T-cell (primary cell): ENCODE measurements at regions not wholly inside any gene's neighbourhood (a gene's known extent, or its start where the extent isn't known, plus 50 kb on each side); places are given as distances from the start of the nearest gene placed in this dataset.

Source experiments
- ATAC-seq, 4 experiments: fragments of 200-7000 bp in 3 of 4; fragments of 150-1000 bp in 1 of 4; cut with Tn5 transposase; replicated peaks in 1 of 4; 1 replicate in 3 of 4; 2 replicates in 1 of 4; pipeline ENCODE4 v1.10.0; 2021; ENCODE audit warnings: moderate library complexity in 3 of 4, mild to moderate bottlenecking in 2 of 4, moderate number of reproducible peaks in 1 of 4
- CTCF ChIA-PET, 2 donors: fragments of 300-600 bp; sonication (Branson Sonifier 250); formaldehyde crosslinking; loops; one replicate each; lab custom pipeline; 2022; ENCODE audit warnings: antibody characterized with exemption in 2 of 2; lab: Charles Lee
- POLR2A ChIA-PET, 2 donors: fragments of 300-600 bp; sonication (Branson Sonifier 250); formaldehyde crosslinking; loops; one replicate each; lab custom pipeline; 2022; ENCODE audit warnings: antibody characterized with exemption in 2 of 2; lab: Charles Lee
- DNase-seq, 35 experiments: peaks; one replicate each; pipeline versions ENCODE4 v3.0.0 to v3.0.0-alpha.2; 2013 to 2023
- H3K27ac ChIP-seq: one replicate; pipeline ENCODE4 v1.5.1; 2013; ENCODE audit warnings: low read length
- H3K27me3 ChIP-seq, 2 experiments: replicated peaks in 1 of 2; 1 replicate in 1 of 2; 2 replicates in 1 of 2; pipeline versions ENCODE4 v1.6.1 to v1.7.0; 2013; ENCODE audit warnings: low read length in 1 of 2, mixed read lengths in 1 of 2; ENCODE audit not compliant: control insufficient read depth in 2 of 2, insufficient read depth in 2 of 2; ENCODE audit errors: extremely low read depth in 1 of 2
- H3K36me3 ChIP-seq, 2 donors: 1 replicate in 1 of 2; 2 replicates in 1 of 2; pipeline versions ENCODE4 v1.6.1 to v1.7.0; 2013; ENCODE audit warnings: low read length in 1 of 2; ENCODE audit not compliant: control insufficient read depth in 2 of 2, insufficient read depth in 1 of 2; ENCODE audit errors: extremely low read depth in 1 of 2
- H3K4me1 ChIP-seq, 2 experiments: 1 replicate in 1 of 2; 2 replicates in 1 of 2; pipeline versions ENCODE4 v1.6.1 to v1.7.0; 2013; ENCODE audit warnings: low read length in 2 of 2, mixed read lengths in 1 of 2; ENCODE audit not compliant: insufficient read depth in 2 of 2, control insufficient read depth in 1 of 2; ENCODE audit errors: extremely low read depth in 1 of 2
- H3K4me3 ChIP-seq, 2 donors: 1 replicate in 1 of 2; 2 replicates in 1 of 2; pipeline versions ENCODE4 v1.5.1 to v1.7.0; 2013; ENCODE audit warnings: mild to moderate bottlenecking in 2 of 2, low read length in 1 of 2, moderate library complexity in 1 of 2; ENCODE audit not compliant: control insufficient read depth in 1 of 2; ENCODE audit errors: extremely low read depth in 1 of 2
- H3K9me3 ChIP-seq: 2 replicates; pipeline ENCODE4 v1.7.0; 2013
- H3K27ac Mint-ChIP-seq, 2 donors: one replicate each; pipeline ENCODE4 v1.8.0; 2020 to 2021; ENCODE audit warnings: mild to moderate bottlenecking in 2 of 2, mixed read lengths in 2 of 2
- H3K27me3 Mint-ChIP-seq, 2 donors: one replicate each; pipeline ENCODE4 v1.8.0; 2021 to 2022; ENCODE audit warnings: mixed read lengths in 2 of 2
- H3K36me3 Mint-ChIP-seq: one replicate; pipeline ENCODE4 v1.8.0; 2021; ENCODE audit warnings: mixed read lengths
- H3K4me1 Mint-ChIP-seq, 3 donors: one replicate each; pipeline ENCODE4 v1.8.0; 2020 to 2022; ENCODE audit warnings: mixed read lengths in 3 of 3, mild to moderate bottlenecking in 1 of 3
- H3K4me3 Mint-ChIP-seq, 3 donors: one replicate each; pipeline ENCODE4 v1.8.0; 2020 to 2022; ENCODE audit warnings: mild to moderate bottlenecking in 3 of 3, mixed read lengths in 3 of 3, moderate library complexity in 3 of 3
- H3K9me3 Mint-ChIP-seq, 3 donors: one replicate each; pipeline ENCODE4 v1.8.0; 2020 to 2022; ENCODE audit warnings: mixed read lengths in 3 of 3
- WGBS: methylation state at CpG from one replicate; pipeline ENCODE4 v1.1.5; 2013; ENCODE audit warnings: missing lambda C conversion rate; ENCODE audit not compliant: insufficient coverage; 5-methylcytosine and 5-hydroxymethylcytosine counted together

DNA sequence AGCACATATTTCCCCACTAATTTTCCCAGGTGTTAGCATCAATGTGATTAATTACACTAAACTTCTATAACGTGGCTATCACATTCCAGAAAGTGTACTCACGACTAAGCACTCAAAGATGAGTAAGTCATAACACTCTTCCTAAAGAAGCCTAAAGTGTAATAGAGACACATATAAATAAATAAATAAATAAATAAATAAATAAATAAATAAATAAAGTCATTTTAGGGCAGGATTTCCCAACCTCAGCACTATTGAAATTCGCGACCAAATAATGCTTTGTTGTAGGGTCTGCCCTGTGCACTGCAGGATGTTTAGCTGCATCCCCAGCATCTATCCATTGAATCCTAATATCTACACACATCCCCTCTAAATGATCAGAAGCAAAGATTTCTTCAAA, 390.9 kb downstream of the CDH7 start:
- Mint-ChIP-seq H3K27ac (no peak overlapping the region), H3K27me3 (no peaks in the 10 kb centered on the region), H3K9me3 (peaks cover 0 to 7% (median 0%) of the 10 kb centered on the region in 3 donors), H3K4me3 (no peak overlapping the region), H3K4me1 (no peaks in the 10 kb centered on the region), H3K36me3 (no peaks in the 10 kb centered on the region)
- H3K4me3 ChIP-seq = no peak overlapping the region
- no peaks in the 10 kb centered on the region for H3K27me3 ChIP-seq
- WGBS = no CpG with 5 or more reads among the region's 4 CpGs
- H3K36me3 ChIP-seq = no peaks in the 10 kb centered on the region
- ChIA-PET POLR2A (no interaction called here), CTCF (no interaction called here)
- no peaks in the 10 kb centered on the region for H3K9me3 ChIP-seq
- ATAC-seq = no peak
- no peak overlapping the region for H3K27ac ChIP-seq
- no peak for DNase-seq
- no peaks in the 10 kb centered on the region for H3K4me1 ChIP-seq

DNA sequence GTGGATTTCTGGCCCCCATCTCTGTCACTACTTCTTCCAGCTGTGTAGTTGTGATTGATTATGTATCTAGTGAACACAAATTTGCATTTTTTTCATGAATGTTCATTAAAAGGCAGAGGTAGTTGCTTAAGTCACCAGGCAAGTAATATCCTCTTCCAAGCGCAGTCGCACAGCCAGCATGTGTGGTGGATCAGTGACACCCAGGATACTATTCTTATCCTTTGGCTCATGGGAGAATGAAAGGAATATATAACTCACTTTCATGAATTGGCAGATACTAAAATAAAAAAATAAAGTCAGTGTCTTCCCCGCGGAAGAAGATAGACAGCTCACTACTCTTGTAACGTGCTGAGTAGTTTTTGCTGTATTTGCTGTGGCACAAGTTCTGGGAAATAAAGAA, 387.8 kb downstream of the CDH7 start:
- Histone ChIP-seq H3K27ac (no peak overlapping the region), H3K9me3 (no peaks in the 10 kb centered on the region), H3K4me1 (no peaks in the 10 kb centered on the region), H3K4me3 (no peak overlapping the region), H3K36me3 (no peaks in the 10 kb centered on the region), H3K27me3 (no peaks in the 10 kb centered on the region)
- no peak for DNase-seq
- CTCF ChIA-PET = no interaction called here
- Mint-ChIP-seq H3K27ac (no peak overlapping the region), H3K4me1 (no peaks in the 10 kb centered on the region), H3K36me3 (no peaks in the 10 kb centered on the region), H3K27me3 (no peaks in the 10 kb centered on the region), H3K4me3 (no peak overlapping the region), H3K9me3 (peaks cover 3 to 11% (median 6%) of the 10 kb centered on the region in 3 donors)
- WGBS = no CpG with 5 or more reads among the region's 5 CpGs
- POLR2A ChIA-PET = no interaction called here
- ATAC-seq = no peak

DNA sequence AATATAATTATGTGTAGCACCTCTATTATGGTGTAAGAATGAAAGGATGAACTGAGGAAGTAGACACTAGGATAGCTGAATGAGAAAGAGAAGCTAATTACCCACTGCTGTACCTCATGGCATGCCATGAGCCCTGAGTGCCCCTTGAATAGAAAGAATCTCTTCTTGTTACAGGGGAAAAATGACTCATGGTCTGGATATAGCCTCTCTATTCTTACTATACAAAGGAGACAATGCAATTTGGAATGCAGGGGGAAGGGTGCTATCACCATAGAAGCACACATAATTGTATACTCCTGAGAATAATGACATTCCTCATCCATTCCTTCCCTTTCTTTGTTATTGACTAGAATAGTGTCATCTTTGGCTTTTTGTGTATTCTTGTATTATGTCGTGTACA, 385.2 kb downstream of the CDH7 start:
- no peak overlapping the region for H3K4me3 Mint-ChIP-seq
- Histone ChIP-seq H3K4me3 (no peak overlapping the region), H3K36me3 (no peaks in the 10 kb centered on the region), H3K27me3 (no peaks in the 10 kb centered on the region), H3K27ac (no peak overlapping the region), H3K4me1 (no peaks in the 10 kb centered on the region), H3K9me3 (no peaks in the 10 kb centered on the region)
- H3K36me3 Mint-ChIP-seq = no peaks in the 10 kb centered on the region
- POLR2A ChIA-PET = no interaction called here
- CTCF ChIA-PET = no interaction called here
- H3K27me3 Mint-ChIP-seq = no peaks in the 10 kb centered on the region
- H3K4me1 Mint-ChIP-seq = no peaks in the 10 kb centered on the region
- H3K27ac Mint-ChIP-seq = no peak overlapping the region
- DNase-seq = no peak
- no CpG with 5 or more reads among the region's 1 CpG for WGBS
- ATAC-seq = no peak
- H3K9me3 Mint-ChIP-seq = peaks cover 3 to 7% (median 6%) of the 10 kb centered on the region in 3 donors

DNA sequence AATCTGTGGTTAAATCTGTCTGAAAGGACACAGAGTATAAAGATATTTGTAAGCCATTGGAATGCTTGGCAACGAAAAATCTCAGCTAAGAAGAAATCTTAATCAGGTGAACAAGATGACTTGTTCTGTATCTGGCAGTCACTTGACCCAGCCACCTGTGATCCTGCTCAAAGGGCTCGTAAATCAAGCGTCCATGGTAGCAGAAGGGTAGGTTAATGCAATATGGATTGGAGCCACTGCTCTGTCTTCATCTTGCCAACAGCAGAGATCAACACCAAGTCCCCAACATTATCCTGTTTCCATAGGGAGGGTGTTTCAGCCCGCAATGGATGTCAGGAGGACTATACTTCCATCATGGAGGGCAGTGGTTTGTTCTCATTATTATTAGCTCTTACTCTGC, 378.4 kb downstream of the CDH7 start:
- no peak overlapping the region for H3K4me3 ChIP-seq
- Mint-ChIP-seq H3K4me1 (no peaks in the 10 kb centered on the region), H3K27ac (no peak overlapping the region), H3K4me3 (no peak overlapping the region), H3K9me3 (peaks cover 9 to 13% (median 10%) of the 10 kb centered on the region in 3 donors), H3K27me3 (no peaks in the 10 kb centered on the region), H3K36me3 (no peaks in the 10 kb centered on the region)
- no peaks in the 10 kb centered on the region for H3K27me3 ChIP-seq
- no peaks in the 10 kb centered on the region for H3K36me3 ChIP-seq
- WGBS = 43% methylated on average over 1 of the region's 4 CpGs
- ATAC-seq (no peak), DNase-seq (no peak)
- H3K9me3 ChIP-seq = no peaks in the 10 kb centered on the region
- ChIA-PET CTCF (no interaction called here), POLR2A (no interaction called here)
- H3K4me1 ChIP-seq = no peaks in the 10 kb centered on the region
- H3K27ac ChIP-seq = no peak overlapping the region

GRCh38 chr18:66126266-66126665, 375.5 kb downstream of the CDH7 start:
- no peaks in the 10 kb centered on the region for H3K9me3 ChIP-seq
- H3K36me3 Mint-ChIP-seq = no peaks in the 10 kb centered on the region
- WGBS = no CpG with 5 or more reads among the region's 2 CpGs
- no peak overlapping the region for H3K4me3 ChIP-seq
- CTCF ChIA-PET = no interaction called here
- H3K9me3 Mint-ChIP-seq = peaks cover 3 to 10% (median 7%) of the 10 kb centered on the region in 3 donors
- ATAC-seq (no peak), DNase-seq (no peak)
- H3K4me3 Mint-ChIP-seq = no peak overlapping the region
- no peak overlapping the region for H3K27ac Mint-ChIP-seq
- no peaks in the 10 kb centered on the region for H3K27me3 ChIP-seq
- H3K4me1 Mint-ChIP-seq = no peaks in the 10 kb centered on the region
- H3K27ac ChIP-seq = no peak overlapping the region
- H3K4me1 ChIP-seq = no peaks in the 10 kb centered on the region
- POLR2A ChIA-PET = no interaction called here
- no peaks in the 10 kb centered on the region for H3K27me3 Mint-ChIP-seq
- no peaks in the 10 kb centered on the region for H3K36me3 ChIP-seq

- Histone ChIP-seq H3K27ac (no peak overlapping the region), H3K4me1 (no peaks in the 10 kb centered on the region), H3K9me3 (no peaks in the 10 kb centered on the region), H3K27me3 (no peaks in the 10 kb centered on the region), H3K4me3 (no peak overlapping the region), H3K36me3 (no peaks in the 10 kb centered on the region)
- no peak for ATAC-seq
- H3K36me3 Mint-ChIP-seq = no peaks in the 10 kb centered on the region
- H3K27ac Mint-ChIP-seq = no peak overlapping the region
- ChIA-PET CTCF (no interaction called here), POLR2A (no interaction called here)
- H3K4me1 Mint-ChIP-seq = no peaks in the 10 kb centered on the region
- WGBS = no CpG with 5 or more reads among the region's 2 CpGs
- no peak for DNase-seq
- H3K27me3 Mint-ChIP-seq = no peaks in the 10 kb centered on the region
- H3K9me3 Mint-ChIP-seq = peaks cover 0 to 7% (median 5%) of the 10 kb centered on the region in 3 donors
- H3K4me3 Mint-ChIP-seq = no peak overlapping the region
These were observed 373.6 kb downstream of the CDH7 start for GRCh38 chr18:66124394-66124793.

GRCh38 chr18:66119347-66119746, 368.5 kb downstream of the CDH7 start:
- Histone ChIP-seq H3K27ac (no peak overlapping the region), H3K9me3 (no peaks in the 10 kb centered on the region), H3K4me1 (no peaks in the 10 kb centered on the region), H3K4me3 (no peak overlapping the region), H3K27me3 (no peaks in the 10 kb centered on the region), H3K36me3 (no peaks in the 10 kb centered on the region)
- ChIA-PET POLR2A (no interaction called here), CTCF (no interaction called here)
- ATAC-seq = no peak
- H3K27ac Mint-ChIP-seq = no peak overlapping the region
- no peaks in the 10 kb centered on the region for H3K27me3 Mint-ChIP-seq
- no peak for DNase-seq
- no peaks in the 10 kb centered on the region for H3K4me1 Mint-ChIP-seq
- no peak overlapping the region for H3K4me3 Mint-ChIP-seq
- H3K36me3 Mint-ChIP-seq = no peaks in the 10 kb centered on the region
- peaks cover 0 to 23% (median 11%) of the 10 kb centered on the region in 3 donors for H3K9me3 Mint-ChIP-seq
